Lower leg skin (tissue), 4 donors: ENCODE measurements at regions not wholly inside any gene's neighbourhood (a gene's known extent, or its start where the extent isn't known, plus 50 kb on each side); places are given as distances from the start of the nearest gene placed in this dataset.

Experiments
- DNase-seq, 2 donors: peaks; one replicate each; pipeline ENCODE4 v3.0.0-alpha.2; 2019; ENCODE audit warnings: low spot score in 2 of 2
- H3K4me3 ChIP-seq: fragments of 200-600 bp; sonication (generic); 2 replicates; pipeline ENCODE4 v1.5.1; 2017; ENCODE audit warnings: mild to moderate bottlenecking, low read depth; ENCODE audit not compliant: poor library complexity, severe bottlenecking
- POLR2A ChIP-seq, 2 donors: fragments of 450-650 bp; IDR thresholded peaks; one replicate each; pipeline ENCODE4 v1.6.1; 2016 to 2017; ENCODE audit warnings: antibody characterized with exemption in 2 of 2, mild to moderate bottlenecking in 1 of 2, moderate library complexity in 1 of 2
- WGBS, 2 donors: methylation state at CpG; one replicate each; pipeline ENCODE4 v1.1.5; 2018; 5-methylcytosine and 5-hydroxymethylcytosine counted together
- intact Hi-C: fragments of 100-400 bp; cut with DNase I; formaldehyde crosslinking; loops from one replicate; pipeline ENCODE4 v1.15.0; 2023; ENCODE audit warnings: low total_unique reads
- TF ChIP-seq, protein P1 (sequence below), 3 donors: fragments of 450-650 bp; IDR thresholded peaks; one replicate each; pipeline ENCODE4 v1.5.1; 2016; ENCODE audit warnings: antibody characterized with exemption in 3 of 3, mild to moderate bottlenecking in 3 of 3, moderate library complexity in 2 of 3

DNA sequence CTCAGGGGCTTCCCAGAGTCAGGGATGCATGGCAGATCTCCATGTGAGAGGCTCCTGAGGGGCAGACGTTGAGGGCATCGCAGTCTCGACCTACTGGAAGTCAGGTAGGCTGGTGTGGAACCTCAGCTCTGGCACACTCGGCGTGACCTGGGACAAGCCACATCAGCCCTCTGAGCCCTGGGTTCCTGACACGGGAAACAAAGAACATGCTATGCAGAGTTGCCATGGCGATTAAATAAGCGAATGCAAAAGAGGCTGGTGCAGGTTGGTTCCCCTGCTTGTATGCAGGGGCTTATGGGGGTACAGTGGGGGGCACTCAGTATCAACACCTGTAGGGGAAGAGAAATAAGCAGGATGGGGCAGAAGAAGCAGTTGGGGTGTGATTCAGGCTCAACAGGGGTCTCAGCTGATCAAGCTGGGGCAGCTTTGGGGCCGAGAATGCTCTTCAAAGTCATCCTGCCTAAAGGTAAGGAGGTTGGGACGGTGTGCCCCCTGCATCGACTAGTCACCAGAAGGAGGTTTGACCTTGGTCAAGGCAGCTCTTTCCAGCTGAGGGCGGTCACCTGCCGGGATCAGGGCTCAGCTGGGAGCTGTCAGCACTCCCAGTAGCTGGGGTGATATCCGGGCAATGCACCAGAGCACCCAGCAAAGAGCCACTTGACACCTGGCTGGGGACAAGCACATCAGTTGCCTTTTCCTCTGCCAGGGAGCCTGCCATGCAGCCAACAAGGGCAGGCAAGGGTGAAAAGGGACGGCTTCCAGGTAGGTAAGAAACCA lies 442.7 kb downstream of the MIAT start:
- intact Hi-C loops, result no loop called here
- no peak for TF ChIP-seq POLR2A (IDR thresholded peaks at IDR 0.05)
- TF ChIP-seq, protein P1, sequence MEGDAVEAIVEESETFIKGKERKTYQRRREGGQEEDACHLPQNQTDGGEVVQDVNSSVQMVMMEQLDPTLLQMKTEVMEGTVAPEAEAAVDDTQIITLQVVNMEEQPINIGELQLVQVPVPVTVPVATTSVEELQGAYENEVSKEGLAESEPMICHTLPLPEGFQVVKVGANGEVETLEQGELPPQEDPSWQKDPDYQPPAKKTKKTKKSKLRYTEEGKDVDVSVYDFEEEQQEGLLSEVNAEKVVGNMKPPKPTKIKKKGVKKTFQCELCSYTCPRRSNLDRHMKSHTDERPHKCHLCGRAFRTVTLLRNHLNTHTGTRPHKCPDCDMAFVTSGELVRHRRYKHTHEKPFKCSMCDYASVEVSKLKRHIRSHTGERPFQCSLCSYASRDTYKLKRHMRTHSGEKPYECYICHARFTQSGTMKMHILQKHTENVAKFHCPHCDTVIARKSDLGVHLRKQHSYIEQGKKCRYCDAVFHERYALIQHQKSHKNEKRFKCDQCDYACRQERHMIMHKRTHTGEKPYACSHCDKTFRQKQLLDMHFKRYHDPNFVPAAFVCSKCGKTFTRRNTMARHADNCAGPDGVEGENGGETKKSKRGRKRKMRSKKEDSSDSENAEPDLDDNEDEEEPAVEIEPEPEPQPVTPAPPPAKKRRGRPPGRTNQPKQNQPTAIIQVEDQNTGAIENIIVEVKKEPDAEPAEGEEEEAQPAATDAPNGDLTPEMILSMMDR (IDR thresholded peaks at IDR 0.05), result no peak
- H3K4me3 ChIP-seq, result no peak overlapping the region
- 70 to 82% methylated on average over 13 to 15 of the region's 15 CpGs for WGBS, 2 donors
- no peak for DNase-seq

DNA sequence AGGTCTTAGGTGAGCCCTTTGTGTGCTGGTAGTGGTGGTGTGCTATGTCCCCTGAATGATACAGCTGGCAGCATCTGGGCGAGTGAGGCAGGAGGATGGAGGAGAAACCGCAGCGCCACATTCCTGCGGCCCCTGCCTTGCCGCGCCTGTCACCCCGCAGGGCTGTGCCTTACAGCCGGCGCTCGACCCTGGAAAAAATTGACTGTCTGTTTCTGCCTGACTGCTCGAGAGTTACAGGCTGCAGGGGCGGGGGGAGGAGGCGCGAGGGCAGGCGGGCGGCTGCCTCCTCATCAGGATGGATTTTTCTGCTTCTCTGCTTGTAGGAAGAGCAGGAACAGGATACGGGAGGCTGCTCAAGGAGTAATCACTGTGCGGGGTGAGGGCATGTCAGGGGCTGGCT lies 443.4 kb downstream of the MIAT start:
- DNase-seq, result no peak
- intact Hi-C loops, result no loop called here
- no peak overlapping the region for H3K4me3 ChIP-seq

DNA sequence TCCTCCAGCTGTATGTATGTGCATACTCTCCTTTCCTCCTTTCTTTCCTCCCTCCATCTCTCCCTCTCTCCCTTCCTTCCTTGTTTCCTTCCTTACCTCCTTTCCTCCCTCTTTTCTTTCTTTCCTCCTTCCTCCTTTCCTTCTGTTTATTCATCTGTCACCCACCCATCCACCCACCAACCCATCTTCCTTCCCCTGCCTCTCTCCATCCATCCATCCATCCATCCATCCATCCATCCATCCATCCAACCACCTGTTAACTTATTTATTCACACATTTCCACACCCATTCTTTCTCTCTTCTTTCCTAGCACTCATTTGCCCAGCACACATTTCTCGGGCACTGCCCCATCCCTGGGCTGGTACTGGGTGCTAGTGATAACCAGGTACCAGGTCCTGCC lies 443.9 kb downstream of the MIAT start:
- H3K4me3 ChIP-seq, result no peak overlapping the region
- WGBS, 2 donors, result 93 to 94% methylated on average over 1 of the region's 1 CpG
- TF ChIP-seq POLR2A (IDR thresholded peaks at IDR 0.05), result no peak
- TF ChIP-seq, protein P1 (IDR thresholded peaks at IDR 0.05), result no peak
- DNase-seq, result no peak
- intact Hi-C loops, result no loop called here

More for the DNA sequence above, 443.4 kb downstream of the MIAT start:
- WGBS, 2 donors, result 3 to 7% methylated on average over 17 to 18 of the region's 18 CpGs
- no peak for TF ChIP-seq POLR2A (IDR thresholded peaks at IDR 0.05)
- TF ChIP-seq, protein P1 (IDR thresholded peaks at IDR 0.05), result no peak

DNA sequence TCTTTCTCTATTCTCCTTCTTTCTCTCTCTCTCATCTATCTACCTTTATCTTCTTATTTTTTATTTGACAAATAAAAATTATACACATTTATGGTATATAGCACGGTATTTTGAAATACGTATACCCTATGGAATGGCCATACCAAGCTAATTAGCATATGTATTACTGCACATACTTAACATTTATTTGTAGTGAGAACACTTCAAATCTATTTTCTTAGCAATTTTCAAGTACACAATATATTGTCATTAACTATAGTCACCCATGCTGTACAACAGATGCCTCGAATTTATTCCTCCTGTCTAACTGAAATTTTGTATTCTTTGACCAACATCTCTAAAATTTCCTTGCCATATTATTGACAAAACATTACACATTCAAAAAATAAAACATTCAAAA lies 447.1 kb downstream of the MIAT start:
- WGBS, 2 donors, result 62 to 75% methylated on average over 3 of the region's 3 CpGs
- intact Hi-C loops, result no loop called here
- H3K4me3 ChIP-seq, result no peak overlapping the region
- TF ChIP-seq, protein P1 (IDR thresholded peaks at IDR 0.05), result no peak
- no peak for TF ChIP-seq POLR2A (IDR thresholded peaks at IDR 0.05)
- no peak for DNase-seq

DNA sequence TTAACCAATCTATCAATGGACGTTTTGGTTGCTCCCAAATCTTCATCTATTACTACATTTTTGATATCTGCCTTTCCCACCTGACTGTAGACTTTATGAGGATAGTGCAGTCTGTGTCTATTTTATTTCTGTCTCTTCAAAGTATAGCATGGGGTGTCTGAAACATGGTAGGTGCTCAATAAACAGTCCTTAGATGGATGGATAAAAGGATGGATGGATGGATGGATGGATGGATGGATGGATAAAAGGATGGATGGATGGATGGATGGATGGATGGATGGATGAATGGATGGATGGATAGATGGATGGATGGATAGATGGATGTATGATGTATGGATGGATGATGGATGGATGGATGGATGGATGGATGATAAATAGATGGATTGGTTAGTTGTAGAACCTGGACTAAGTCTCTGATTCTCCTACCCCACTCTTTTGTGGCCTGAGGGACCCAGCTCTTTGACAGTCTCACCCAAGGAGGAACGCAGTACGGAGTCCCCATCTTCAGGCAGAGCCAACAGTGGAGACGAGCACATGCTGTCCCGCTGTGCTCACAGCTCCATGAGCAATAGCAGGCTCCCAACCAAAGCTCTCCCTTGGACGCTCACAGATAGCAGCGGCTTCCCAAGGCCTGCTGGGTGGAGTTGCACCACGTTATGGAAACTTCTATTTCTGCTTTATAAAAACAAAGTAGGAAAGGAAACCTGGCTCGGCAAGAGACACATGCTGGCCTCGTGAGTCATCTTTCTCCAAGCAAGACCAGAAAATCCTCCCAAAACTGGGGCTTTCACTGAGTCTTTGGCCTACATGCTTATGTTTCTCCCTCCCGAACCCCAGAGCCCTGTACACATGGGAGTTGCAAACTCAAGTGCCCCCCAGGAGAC lies 448.0 kb downstream of the MIAT start:
- TF ChIP-seq POLR2A (IDR thresholded peaks at IDR 0.05), result no peak
- TF ChIP-seq, protein P1 (IDR thresholded peaks at IDR 0.05), result no peak
- H3K4me3 ChIP-seq, result no peak overlapping the region
- DNase-seq, result peak; percentile 85 to 93
- intact Hi-C loops, result no loop called here
- 31% methylated on average over 11 of the region's 11 CpGs for WGBS, 2 donors
